Activated naive CD8-positive, alpha-beta T cell (primary cell): ENCODE measurements at regions not wholly inside any gene's neighbourhood (a gene's known extent, or its start where the extent isn't known, plus 50 kb on each side); places are given as distances from the start of the nearest gene placed in this dataset.
"Not testable (repeated sequence)": the region's sequence is repeated elsewhere in the genome, so short reads cannot be mapped to it uniquely, and the experiment has no call there.

Experiments used
- H3K27ac Mint-ChIP-seq: one replicate; pipeline ENCODE4 v1.8.0; 2021; ENCODE audit warnings: mixed read lengths
- H3K27me3 Mint-ChIP-seq: one replicate; pipeline ENCODE4 v1.8.0; 2021; ENCODE audit warnings: mixed read lengths
- H3K36me3 Mint-ChIP-seq: one replicate; pipeline ENCODE4 v1.8.0; 2021; ENCODE audit warnings: mixed read lengths
- H3K4me1 Mint-ChIP-seq: one replicate; pipeline ENCODE4 v1.8.0; 2021; ENCODE audit warnings: low read depth, mixed read lengths
- H3K4me3 Mint-ChIP-seq: one replicate; pipeline ENCODE4 v1.8.0; 2021; ENCODE audit warnings: mild to moderate bottlenecking, mixed read lengths
- H3K9me3 Mint-ChIP-seq: one replicate; pipeline ENCODE4 v1.8.0; 2021; ENCODE audit warnings: low read depth, mixed read lengths

DNA sequence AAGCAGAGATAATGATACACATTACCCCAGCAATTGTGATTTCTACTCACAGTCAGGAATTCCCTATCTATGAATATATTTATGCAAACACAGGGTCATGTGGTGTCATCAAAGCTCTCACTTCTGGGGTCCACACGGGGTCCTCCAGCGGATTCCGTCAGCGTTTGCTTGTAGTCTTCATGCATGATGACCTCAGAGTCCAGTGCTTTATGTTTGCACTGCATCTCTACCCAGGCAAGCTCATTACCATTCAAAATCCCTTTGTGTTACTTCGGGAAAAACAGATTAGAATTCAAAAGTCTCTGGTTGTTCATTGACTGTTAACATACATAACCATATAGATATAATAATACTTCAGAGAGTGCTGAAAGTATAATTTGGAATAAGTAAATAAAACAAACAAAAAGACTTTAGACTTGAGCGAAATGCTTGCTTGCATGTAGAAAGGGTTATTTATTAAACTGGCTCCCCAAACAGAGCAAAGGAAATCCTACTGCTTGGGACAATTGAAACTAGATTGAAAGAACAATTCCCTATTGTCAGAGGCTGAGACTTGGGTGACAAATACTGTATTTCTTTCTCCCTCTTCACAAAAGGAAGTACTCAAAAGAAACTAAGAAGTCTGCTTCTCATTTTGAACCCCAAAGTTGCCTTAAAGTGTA is 423.1 kb downstream of the ETS1 start:
- Mint-ChIP-seq H3K4me1 (peaks cover 8% of the 10 kb centered on the region), H3K27ac (no peak overlapping the region), H3K4me3 (no peak overlapping the region), H3K9me3 (no peaks in the 10 kb centered on the region), H3K36me3 (no peaks in the 10 kb centered on the region), H3K27me3 (no peaks in the 10 kb centered on the region)

- no peaks in the 10 kb centered on the region for H3K27me3 Mint-ChIP-seq
- no peak overlapping the region for H3K27ac Mint-ChIP-seq
- no peaks in the 10 kb centered on the region for H3K36me3 Mint-ChIP-seq
These were observed 425.4 kb downstream of the ETS1 start for GRCh38 chr11:128161994-128162393.

GRCh38 chr11:128161436-128161835 is 425.9 kb downstream of the ETS1 start:
- Mint-ChIP-seq H3K27ac (no peak overlapping the region), H3K9me3 (no peaks in the 10 kb centered on the region), H3K27me3 (no peaks in the 10 kb centered on the region), H3K4me3 (no peak overlapping the region), H3K36me3 (no peaks in the 10 kb centered on the region), H3K4me1 (peaks cover 23% of the 10 kb centered on the region)

More at GRCh38 chr11:128161994-128162393, 425.4 kb downstream of the ETS1 start:
- Mint-ChIP-seq H3K9me3 (no peaks in the 10 kb centered on the region), H3K4me3 (no peak overlapping the region), H3K4me1 (peaks cover 20% of the 10 kb centered on the region)

- H3K27ac Mint-ChIP-seq = no peak overlapping the region
- H3K9me3 Mint-ChIP-seq = no peaks in the 10 kb centered on the region
- H3K4me3 Mint-ChIP-seq = no peak overlapping the region
- peaks cover 14% of the 10 kb centered on the region for H3K4me1 Mint-ChIP-seq
- H3K27me3 Mint-ChIP-seq = no peaks in the 10 kb centered on the region
- H3K36me3 Mint-ChIP-seq = no peaks in the 10 kb centered on the region
These were observed 428.5 kb downstream of the ETS1 start for GRCh38 chr11:128158860-128159259.

DNA sequence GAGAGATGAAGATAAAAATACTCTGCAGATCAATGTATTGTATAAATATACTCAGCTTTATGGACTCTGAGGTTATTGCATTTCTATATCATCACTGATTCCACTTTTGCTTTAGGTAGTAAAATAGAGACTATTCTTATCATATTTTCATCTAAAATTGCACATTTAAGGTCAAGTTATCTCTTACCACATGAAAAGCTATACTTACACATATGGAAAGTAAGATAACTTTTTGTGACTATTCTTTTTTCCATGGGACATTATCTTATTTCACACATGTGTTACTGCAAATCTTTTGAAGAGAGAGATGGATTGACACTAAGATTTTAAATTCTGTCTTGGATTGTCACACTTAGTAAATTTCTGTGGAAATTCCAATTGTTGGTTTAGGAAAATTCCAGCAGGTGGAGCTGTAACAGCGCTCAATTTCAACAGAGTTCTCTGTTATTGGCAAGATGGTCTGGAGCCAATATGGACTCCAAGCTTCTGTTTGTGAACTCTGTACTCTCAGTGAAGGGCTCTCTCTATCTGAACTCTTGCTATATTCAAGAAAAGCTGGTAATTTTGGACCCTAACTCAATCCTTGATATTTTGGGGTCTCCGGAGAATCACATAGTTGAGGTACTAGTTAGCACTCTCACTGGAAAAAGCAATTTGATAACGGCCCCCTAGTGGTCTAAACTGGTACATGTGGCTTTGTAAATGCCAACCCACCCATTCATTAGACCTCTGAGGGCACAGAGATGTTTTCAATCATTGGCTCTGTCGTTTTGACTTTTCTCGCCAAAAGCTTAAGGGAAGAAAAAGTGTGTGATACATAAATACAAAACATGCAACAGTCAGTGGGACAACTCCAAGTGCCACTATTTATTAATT is 429.7 kb downstream of the ETS1 start:
- no peaks in the 10 kb centered on the region for H3K36me3 Mint-ChIP-seq
- H3K27ac Mint-ChIP-seq = peak overlapping the region; percentile 75
- H3K4me3 Mint-ChIP-seq = peak overlapping the region; percentile 84
- no peaks in the 10 kb centered on the region for H3K27me3 Mint-ChIP-seq
- H3K9me3 Mint-ChIP-seq = no peaks in the 10 kb centered on the region
- H3K4me1 Mint-ChIP-seq = peaks cover 14% of the 10 kb centered on the region

DNA sequence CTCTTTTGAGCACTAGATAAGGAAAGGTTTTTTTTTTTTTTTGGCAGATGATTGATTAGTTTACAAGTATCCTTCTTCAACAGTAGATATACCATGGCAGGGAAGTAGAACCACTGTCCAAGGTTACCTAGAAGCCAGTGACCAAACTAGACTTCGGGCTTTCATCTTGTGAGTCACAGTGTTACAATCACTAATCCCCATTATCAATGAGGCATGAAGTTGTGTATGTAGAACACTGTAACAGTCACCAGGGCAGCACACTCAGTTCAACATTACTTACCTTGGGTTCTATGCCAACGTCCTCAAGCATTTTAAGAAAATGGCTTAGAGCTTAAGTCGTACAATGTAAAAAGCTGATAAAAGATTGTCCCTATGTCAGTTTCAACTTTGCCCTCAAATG is 430.9 kb downstream of the ETS1 start:
- Mint-ChIP-seq H3K27me3 (no peaks in the 10 kb centered on the region), H3K4me3 (no peak overlapping the region), H3K36me3 (no peaks in the 10 kb centered on the region), H3K4me1 (peaks cover 14% of the 10 kb centered on the region), H3K27ac (no peak overlapping the region), H3K9me3 (no peaks in the 10 kb centered on the region)

DNA sequence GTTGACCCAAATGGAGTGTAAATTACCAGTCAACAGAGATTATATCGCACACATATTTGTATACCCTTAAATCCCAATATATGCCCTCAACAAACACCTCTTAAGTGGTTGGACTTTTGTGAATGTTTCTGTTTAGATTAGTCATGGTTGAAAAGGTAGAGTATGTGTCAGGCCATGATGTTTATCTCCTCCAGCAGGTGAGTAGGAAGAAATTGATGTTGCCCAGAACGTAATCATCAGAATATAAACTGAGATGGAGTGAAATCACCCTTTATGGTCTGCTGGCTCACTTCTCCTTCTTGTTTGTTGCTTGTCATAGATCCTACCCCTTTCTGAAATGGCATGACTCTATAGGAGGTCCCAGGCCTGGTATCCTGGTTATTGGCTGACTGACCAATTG is 431.8 kb downstream of the ETS1 start:
- Mint-ChIP-seq H3K4me3 (no peak overlapping the region), H3K36me3 (no peaks in the 10 kb centered on the region), H3K4me1 (peaks cover 14% of the 10 kb centered on the region), H3K27me3 (no peaks in the 10 kb centered on the region), H3K27ac (no peak overlapping the region), H3K9me3 (no peaks in the 10 kb centered on the region)

DNA sequence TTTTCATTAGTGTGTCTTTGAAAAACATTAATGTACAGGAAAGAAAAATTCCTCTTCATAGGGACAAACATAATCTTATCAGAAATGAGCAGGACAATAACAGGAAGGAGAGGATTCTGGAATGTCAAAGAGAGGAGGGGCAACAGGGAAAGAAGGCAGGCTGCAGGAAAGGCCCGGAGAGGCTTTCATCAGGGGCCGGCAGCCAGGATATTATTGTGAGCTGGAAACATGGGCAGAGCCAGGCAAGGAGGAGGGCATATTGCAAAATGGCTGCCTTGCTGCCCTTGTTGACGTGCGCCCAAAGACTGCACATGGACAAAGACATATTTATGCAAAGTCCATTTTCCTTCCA is 433.7 kb downstream of the ETS1 start:
- Mint-ChIP-seq H3K9me3 (no peaks in the 10 kb centered on the region), H3K36me3 (no peaks in the 10 kb centered on the region), H3K27ac (no peak overlapping the region), H3K4me3 (no peak overlapping the region), H3K27me3 (no peaks in the 10 kb centered on the region), H3K4me1 (peaks cover 14% of the 10 kb centered on the region)

- H3K36me3 Mint-ChIP-seq = no peaks in the 10 kb centered on the region
- no peak overlapping the region for H3K4me3 Mint-ChIP-seq
- peaks cover 13% of the 10 kb centered on the region for H3K4me1 Mint-ChIP-seq
- H3K9me3 Mint-ChIP-seq = no peaks in the 10 kb centered on the region
- no peak overlapping the region for H3K27ac Mint-ChIP-seq
- no peaks in the 10 kb centered on the region for H3K27me3 Mint-ChIP-seq
These were observed 434.3 kb downstream of the ETS1 start for GRCh38 chr11:128152796-128153696.

DNA sequence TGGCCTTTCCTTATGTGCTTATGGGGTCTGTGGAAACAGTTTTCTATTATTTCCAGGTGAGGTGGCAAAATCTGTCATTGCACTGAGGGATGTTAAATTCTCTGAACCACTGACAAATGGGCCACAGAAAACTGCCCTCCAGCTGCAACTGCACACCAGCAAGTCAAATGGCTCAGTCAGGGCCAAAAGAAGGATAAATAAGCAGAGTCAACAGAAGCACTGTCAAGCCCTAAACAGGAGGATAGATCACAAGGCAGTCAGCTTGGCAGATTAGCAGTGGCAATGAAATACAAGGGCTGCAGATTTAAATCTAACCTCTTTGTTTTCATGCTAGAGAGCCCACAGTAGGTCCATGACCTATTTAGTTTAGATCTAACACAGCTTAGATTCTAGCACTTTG is 435.6 kb downstream of the ETS1 start:
- H3K27me3 Mint-ChIP-seq = no peaks in the 10 kb centered on the region
- no peak overlapping the region for H3K4me3 Mint-ChIP-seq
- no peak overlapping the region for H3K27ac Mint-ChIP-seq
- no peaks in the 10 kb centered on the region for H3K9me3 Mint-ChIP-seq
- peaks cover under 1% of the 10 kb centered on the region for H3K4me1 Mint-ChIP-seq
- no peaks in the 10 kb centered on the region for H3K36me3 Mint-ChIP-seq

- Mint-ChIP-seq H3K27me3 (no peaks in the 10 kb centered on the region), H3K4me1 (no peaks in the 10 kb centered on the region), H3K9me3 (no peaks in the 10 kb centered on the region), H3K36me3 (no peaks in the 10 kb centered on the region), H3K4me3 (no peak overlapping the region), H3K27ac (no peak overlapping the region)
These were observed 436.0 kb downstream of the ETS1 start for GRCh38 chr11:128151338-128151737.

GRCh38 chr11:128148208-128148607 is 439.1 kb downstream of the ETS1 start:
- no peaks in the 10 kb centered on the region for H3K36me3 Mint-ChIP-seq
- no peak overlapping the region for H3K27ac Mint-ChIP-seq
- no peak overlapping the region for H3K4me3 Mint-ChIP-seq
- no peaks in the 10 kb centered on the region for H3K9me3 Mint-ChIP-seq
- no peaks in the 10 kb centered on the region for H3K4me1 Mint-ChIP-seq
- H3K27me3 Mint-ChIP-seq = no peaks in the 10 kb centered on the region

DNA sequence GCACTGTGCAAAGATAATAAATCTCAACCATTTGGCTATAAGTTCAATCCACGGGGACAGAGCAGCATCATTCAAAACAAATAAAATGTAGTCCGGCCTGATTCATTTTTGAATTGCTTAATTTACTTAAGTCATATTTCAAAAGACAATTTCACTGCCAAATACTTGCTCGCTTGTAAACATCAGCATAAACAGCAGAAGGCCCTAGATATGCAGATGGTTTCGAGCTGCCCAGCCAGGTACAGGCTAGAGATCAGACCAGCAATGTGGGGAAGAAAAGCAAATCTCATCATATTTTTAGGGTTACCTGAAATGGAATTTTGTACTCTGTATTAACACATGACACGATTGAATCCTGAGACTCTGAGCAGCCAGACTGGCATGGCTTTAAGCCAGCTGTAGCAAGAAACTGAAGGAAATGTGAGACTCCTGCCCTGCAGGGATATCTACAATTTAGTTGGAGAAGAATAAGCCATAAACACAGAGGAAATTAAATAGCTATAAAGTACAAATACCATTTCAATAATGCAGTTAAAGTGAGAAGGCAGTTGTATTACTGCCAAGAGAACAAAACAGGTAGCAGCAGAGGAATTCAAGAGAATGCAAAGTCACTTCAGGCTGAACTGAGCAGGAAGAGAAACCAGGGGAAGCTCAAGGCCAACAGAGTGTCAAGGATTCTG is 440.3 kb downstream of the ETS1 start:
- Mint-ChIP-seq H3K27ac (no peak overlapping the region), H3K9me3 (no peaks in the 10 kb centered on the region), H3K4me1 (no peaks in the 10 kb centered on the region)

GRCh38 chr11:128140293-128140692 is 447.1 kb downstream of the ETS1 start:
- not testable (repeated sequence) for H3K4me1 Mint-ChIP-seq, H3K27ac Mint-ChIP-seq, H3K36me3 Mint-ChIP-seq, H3K9me3 Mint-ChIP-seq, H3K27me3 Mint-ChIP-seq, H3K4me3 Mint-ChIP-seq

More for the DNA sequence above, 440.3 kb downstream of the ETS1 start:
- Mint-ChIP-seq H3K36me3 (no peaks in the 10 kb centered on the region), H3K4me3 (no peak overlapping the region), H3K27me3 (no peaks in the 10 kb centered on the region)
